OCI-LY7 (cell line): ENCODE measurements at regions not wholly inside any gene's neighbourhood (a gene's known extent, or its start where the extent isn't known, plus 50 kb on each side); places are given as distances from the start of the nearest gene placed in this dataset.

Source experiments
- EZH2phosphoT487 ChIP-seq: fragments of 200-600 bp; sonication (generic); IDR thresholded peaks from 2 replicates; pipeline ENCODE4 v1.6.1; 2018; ENCODE audit warnings: low read depth, borderline replicate concordance, mild to moderate bottlenecking, mixed run types, antibody characterized with exemption, low read length, moderate library complexity, mixed read lengths
- TF ChIP-seq, protein P1 (sequence below): fragments of 200-600 bp; sonication (generic); conservative IDR thresholded peaks from 2 replicates; pipeline ENCODE4 v1.5.1; 2014; ENCODE audit warnings: mild to moderate bottlenecking, antibody characterized with exemption, low read length, moderate library complexity, mixed read lengths

DNA sequence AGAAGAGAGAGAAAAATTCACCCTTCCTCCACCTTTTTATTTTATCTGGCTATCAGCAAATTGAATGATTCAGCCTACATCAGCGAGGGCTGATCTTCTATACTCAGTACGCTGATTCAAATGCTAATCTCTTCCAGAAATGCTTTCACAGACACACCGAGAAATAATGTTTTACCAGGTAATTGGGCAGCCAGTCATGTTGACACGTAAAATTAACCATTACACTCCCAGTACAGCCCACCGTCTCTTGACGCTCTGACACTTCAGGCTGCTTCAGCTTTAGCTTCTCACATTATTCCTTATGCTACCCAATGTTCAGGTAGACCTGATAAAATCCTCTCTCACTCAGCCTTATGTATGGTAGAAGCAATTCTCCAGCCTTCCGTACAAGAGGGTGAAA, 835.2 kb upstream of the PCDH10 start:
- TF ChIP-seq, protein P1, sequence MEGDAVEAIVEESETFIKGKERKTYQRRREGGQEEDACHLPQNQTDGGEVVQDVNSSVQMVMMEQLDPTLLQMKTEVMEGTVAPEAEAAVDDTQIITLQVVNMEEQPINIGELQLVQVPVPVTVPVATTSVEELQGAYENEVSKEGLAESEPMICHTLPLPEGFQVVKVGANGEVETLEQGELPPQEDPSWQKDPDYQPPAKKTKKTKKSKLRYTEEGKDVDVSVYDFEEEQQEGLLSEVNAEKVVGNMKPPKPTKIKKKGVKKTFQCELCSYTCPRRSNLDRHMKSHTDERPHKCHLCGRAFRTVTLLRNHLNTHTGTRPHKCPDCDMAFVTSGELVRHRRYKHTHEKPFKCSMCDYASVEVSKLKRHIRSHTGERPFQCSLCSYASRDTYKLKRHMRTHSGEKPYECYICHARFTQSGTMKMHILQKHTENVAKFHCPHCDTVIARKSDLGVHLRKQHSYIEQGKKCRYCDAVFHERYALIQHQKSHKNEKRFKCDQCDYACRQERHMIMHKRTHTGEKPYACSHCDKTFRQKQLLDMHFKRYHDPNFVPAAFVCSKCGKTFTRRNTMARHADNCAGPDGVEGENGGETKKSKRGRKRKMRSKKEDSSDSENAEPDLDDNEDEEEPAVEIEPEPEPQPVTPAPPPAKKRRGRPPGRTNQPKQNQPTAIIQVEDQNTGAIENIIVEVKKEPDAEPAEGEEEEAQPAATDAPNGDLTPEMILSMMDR, result no peak
- no peak for TF ChIP-seq EZH2phosphoT487
